GM13976 (cell line): ENCODE measurements at regions not wholly inside any gene's neighbourhood (a gene's known extent, or its start where the extent isn't known, plus 50 kb on each side); places are given as distances from the start of the nearest gene placed in this dataset.

Experiments
- DNase-seq: peaks from one replicate; pipeline ENCODE4 v3.0.0; 2012; ENCODE audit warnings: low spot score
- in situ Hi-C: fragments of 300-500 bp; cut with MboI; formaldehyde crosslinking; loops from one replicate; pipeline ENCODE4 v1.12.0; 2022; ENCODE audit warnings: low sequenced_read_pairs, mixed read lengths, inconsistent platforms; ENCODE audit not compliant: unreplicated experiment
- TF ChIP-seq, protein P1 (sequence below): IDR thresholded peaks from 2 replicates; pipeline ENCODE4 v1.5.1; 2012; ENCODE audit warnings: borderline replicate concordance, mild to moderate bottlenecking; ENCODE audit not compliant: insufficient read depth; ENCODE audit errors: extremely low read depth, missing control alignments, control extremely low read depth

DNA sequence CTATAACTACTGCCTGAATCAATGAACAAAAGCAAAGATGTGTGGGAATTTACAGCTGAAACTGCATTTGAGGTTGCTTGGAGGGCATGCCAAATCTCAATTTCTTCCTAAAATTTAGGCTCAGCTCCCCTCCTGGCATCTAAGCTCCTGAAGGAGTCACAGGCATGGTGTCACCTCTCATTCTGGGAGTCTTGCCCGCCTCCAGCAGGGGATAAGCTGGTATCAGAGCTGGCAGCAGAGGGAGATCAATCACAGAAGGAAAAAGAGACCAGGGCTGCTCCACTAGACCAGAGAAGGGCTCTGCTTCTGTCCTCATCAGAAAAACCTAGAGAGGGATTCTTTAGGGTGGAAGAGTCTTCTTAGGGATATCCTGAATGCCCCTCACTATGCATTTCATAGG is 150.4 kb upstream of the SLC6A11 start:
- no peak for DNase-seq
- in situ Hi-C loops = no loop called here
- TF ChIP-seq, protein P1, sequence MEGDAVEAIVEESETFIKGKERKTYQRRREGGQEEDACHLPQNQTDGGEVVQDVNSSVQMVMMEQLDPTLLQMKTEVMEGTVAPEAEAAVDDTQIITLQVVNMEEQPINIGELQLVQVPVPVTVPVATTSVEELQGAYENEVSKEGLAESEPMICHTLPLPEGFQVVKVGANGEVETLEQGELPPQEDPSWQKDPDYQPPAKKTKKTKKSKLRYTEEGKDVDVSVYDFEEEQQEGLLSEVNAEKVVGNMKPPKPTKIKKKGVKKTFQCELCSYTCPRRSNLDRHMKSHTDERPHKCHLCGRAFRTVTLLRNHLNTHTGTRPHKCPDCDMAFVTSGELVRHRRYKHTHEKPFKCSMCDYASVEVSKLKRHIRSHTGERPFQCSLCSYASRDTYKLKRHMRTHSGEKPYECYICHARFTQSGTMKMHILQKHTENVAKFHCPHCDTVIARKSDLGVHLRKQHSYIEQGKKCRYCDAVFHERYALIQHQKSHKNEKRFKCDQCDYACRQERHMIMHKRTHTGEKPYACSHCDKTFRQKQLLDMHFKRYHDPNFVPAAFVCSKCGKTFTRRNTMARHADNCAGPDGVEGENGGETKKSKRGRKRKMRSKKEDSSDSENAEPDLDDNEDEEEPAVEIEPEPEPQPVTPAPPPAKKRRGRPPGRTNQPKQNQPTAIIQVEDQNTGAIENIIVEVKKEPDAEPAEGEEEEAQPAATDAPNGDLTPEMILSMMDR = no peak

DNA sequence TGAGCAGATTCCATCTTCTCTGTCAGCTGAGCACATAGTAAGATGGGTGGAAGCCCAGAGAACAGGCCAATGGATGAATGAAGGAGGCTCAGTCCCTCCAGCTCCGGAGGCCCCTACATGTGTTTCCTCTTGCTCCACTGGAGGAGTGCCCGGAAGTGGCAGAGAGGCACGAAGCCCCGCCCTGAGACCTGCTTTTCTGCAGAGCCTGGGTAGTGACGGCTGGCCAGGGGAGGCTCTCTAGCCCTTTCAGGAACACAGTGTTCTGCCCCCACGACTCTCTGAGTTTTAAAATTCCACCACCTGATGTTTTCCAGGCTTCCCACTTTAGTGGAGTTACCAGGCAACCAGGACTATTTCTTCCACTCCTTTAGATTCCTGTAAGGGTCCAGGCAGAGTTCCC is 149.4 kb upstream of the SLC6A11 start:
- in situ Hi-C loops = no loop called here
- TF ChIP-seq, protein P1 = no peak
- DNase-seq = no peak

DNA sequence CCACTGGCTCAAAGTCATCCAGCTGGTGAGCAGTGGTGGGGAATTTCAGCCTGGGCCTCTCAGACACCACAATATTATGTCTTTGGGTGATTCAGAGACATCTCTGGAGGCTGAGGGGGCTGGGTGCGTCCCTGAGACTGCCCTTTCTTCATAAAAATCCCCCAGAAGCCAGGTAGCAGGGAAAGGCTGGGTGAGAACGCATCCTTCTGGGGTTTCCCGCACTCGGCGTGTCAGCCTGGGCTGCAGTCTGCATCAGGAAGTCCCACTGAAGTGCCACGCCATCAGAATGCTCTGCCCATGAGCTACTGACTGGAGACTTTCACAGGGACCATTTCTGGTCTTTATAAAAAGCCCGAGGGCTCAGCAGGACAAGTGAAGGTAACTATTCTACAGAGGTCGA is 148.8 kb upstream of the SLC6A11 start:
- DNase-seq = no peak
- TF ChIP-seq, protein P1 = no peak
- in situ Hi-C loops = no loop called here

DNA sequence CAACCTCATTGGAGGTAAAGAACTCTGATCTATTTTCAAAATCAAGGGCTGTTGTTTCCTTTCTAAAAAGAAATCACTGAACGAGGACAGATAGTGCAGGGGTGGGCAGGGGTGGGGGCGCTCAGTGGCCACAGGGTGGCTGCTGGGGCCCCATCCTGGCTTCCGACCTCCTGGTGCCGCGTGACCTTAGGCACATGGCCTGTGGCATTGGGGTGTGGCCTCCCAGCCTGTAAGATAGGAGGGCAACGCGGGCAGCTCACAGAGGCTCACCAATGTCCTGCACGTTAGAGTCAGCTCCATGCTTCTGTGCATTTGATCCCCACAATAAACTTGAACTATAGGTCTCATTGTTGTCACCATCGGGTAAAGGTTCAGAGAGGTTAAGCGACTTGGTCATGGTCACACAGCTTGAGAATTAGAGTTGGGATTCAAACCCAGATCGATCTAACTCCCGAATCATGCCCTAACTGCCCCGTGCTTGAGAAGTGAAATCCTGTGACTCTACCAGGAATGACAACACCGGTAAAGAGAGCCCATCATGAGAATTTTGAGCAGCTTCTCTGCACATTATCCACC is 148.0 kb upstream of the SLC6A11 start:
- TF ChIP-seq, protein P1 = no peak
- in situ Hi-C loops = no loop called here
- no peak for DNase-seq

DNA sequence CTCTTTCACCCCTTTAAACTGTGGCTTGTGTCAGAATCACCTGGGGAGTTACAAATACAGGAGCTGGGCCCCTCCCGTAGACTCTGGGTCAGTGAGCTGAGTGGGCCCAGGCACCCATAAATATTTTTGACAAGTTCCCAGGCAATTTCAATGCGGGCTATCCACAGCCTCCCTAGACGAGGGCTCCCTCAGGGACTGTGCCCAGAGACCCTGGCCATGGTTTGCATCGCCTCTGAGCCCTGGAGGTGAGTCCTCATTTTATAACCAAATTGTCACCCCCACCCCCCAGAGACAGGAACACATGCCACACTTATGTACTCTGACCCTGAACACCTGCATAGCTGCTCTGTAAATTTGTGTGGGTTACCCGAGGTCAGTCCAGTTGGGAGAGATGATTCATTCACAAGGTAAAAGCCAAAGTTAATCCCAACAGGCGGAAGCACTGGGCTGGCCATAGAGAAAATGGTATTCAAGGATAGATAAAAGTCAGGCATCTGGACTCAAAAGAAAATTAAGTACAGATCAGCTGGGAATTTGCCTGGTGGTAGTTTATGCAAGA is 146.5 kb upstream of the SLC6A11 start:
- no peak for DNase-seq
- in situ Hi-C loops = no loop called here
- TF ChIP-seq, protein P1 = no peak

DNA sequence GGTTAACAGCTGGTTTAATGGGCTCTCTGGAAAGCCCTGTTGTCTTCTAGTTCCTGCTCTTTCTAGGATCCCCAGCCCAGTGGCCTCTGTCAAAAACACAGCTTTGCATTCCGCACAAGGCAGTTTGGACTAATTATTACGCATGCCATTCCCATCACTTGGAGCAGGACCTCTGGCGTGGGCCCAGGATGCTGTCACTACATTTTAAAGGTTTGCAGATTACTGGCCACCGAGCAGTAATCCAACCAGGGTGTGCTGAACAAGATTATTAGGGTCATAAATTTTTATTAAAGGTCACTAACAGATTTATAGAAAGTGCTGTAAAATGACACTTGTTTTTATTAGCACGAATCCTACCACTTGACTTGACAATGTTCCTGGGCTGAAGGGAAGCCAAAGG is 143.6 kb upstream of the SLC6A11 start:
- in situ Hi-C loops = no loop called here
- no peak for DNase-seq
- TF ChIP-seq, protein P1 = no peak

DNA sequence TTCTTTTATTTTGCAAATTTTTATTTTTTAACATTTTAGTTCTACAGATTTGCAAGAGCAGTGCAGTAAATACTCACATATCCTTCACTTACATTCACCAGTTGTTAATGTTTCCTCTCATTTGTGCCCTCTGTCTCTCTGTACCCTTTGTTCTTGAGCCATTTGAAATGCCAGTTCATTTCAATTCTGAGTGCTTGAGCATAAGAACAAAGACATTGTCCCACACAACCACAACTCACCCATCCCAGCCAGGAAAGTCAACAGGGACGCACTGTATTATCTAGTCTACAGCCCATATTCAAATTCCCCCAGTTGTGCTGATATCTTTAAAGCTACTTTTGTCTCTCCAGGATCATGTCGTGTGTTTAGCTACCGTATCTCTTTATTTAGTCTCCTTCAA is 141.4 kb upstream of the SLC6A11 start:
- no peak for DNase-seq
- TF ChIP-seq, protein P1 = no peak
- in situ Hi-C loops = no loop called here
